ENCODE measurements at regions not wholly inside any gene's neighbourhood (a gene's known extent, or its start where the extent isn't known, plus 50 kb on each side); places are given as distances from the start of the nearest gene placed in this dataset.

GRCh38 chr12:98280152-98280551, 235.2 kb upstream of the TMPO start:
- TF ChIP-seq GATA2 (IDR thresholded peaks at IDR 0.05; ENCODE audit: low read depth, low read length) (no peak), GATA3 (IDR thresholded peaks at IDR 0.05; ENCODE audit: low read depth, low read length) (no peak)

Data from SH-SY5Y (cell line).